ENCODE measurements at regions not wholly inside any gene's neighbourhood (a gene's known extent, or its start where the extent isn't known, plus 50 kb on each side); places are given as distances from the start of the nearest gene placed in this dataset.

DNA sequence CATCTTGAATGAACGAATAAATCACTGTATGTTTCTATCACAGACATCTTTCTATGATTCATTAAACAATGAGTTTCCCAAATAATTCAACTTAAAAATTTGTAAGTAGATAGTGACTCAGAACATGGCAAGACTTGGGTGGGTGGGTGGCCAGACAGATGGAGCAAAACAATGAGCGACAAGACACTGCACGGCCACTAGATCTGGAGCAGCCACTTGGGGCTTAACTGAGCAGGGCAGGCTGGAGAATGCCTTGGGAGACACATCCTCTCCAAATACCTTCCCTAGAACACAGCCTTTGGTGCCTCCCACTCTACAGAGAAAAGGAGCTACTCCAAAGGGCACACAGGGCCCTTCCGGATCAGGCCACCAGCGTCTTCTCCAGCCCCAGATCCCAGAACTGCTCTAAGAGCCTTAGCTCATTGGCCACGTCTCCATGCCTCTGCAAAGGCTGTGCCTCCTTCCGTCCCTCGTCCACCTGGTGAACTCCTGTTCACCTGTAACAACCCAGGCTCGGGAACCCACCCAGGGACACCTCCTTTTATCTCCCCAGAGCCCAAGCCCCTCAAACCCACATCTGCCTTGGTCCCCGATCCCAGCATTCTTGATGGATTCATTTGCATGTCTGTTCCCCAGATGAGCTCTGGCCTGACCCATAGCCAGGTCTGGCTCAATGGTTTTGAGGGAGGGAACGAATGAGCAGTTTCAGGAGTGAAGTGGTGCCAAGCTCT lies 134.9 kb upstream of the IQSEC1 start:
- TF ChIP-seq, protein P1, sequence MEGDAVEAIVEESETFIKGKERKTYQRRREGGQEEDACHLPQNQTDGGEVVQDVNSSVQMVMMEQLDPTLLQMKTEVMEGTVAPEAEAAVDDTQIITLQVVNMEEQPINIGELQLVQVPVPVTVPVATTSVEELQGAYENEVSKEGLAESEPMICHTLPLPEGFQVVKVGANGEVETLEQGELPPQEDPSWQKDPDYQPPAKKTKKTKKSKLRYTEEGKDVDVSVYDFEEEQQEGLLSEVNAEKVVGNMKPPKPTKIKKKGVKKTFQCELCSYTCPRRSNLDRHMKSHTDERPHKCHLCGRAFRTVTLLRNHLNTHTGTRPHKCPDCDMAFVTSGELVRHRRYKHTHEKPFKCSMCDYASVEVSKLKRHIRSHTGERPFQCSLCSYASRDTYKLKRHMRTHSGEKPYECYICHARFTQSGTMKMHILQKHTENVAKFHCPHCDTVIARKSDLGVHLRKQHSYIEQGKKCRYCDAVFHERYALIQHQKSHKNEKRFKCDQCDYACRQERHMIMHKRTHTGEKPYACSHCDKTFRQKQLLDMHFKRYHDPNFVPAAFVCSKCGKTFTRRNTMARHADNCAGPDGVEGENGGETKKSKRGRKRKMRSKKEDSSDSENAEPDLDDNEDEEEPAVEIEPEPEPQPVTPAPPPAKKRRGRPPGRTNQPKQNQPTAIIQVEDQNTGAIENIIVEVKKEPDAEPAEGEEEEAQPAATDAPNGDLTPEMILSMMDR (IDR thresholded peaks at IDR 0.05), result no peak
- no peak for TF ChIP-seq POLR2A (IDR thresholded peaks at IDR 0.05)
- H3K9me3 ChIP-seq, result no peaks in the 10 kb centered on the region
- 93% methylated on average over 11 of the region's 11 CpGs for WGBS, 2 donors
- no peaks in the 10 kb centered on the region for H3K27me3 ChIP-seq
- intact Hi-C loops (cut with DNase I; ENCODE audit: low total_unique reads), result no loop called here
- H3K27ac ChIP-seq, result no peak overlapping the region
- no peak for DNase-seq
- H3K4me3 ChIP-seq, result no peak overlapping the region
- H3K36me3 ChIP-seq (ENCODE audit: low read depth, missing control alignments), result no peaks in the 10 kb centered on the region
- H3K4me1 ChIP-seq, result peaks cover 4% of the 10 kb centered on the region

DNA sequence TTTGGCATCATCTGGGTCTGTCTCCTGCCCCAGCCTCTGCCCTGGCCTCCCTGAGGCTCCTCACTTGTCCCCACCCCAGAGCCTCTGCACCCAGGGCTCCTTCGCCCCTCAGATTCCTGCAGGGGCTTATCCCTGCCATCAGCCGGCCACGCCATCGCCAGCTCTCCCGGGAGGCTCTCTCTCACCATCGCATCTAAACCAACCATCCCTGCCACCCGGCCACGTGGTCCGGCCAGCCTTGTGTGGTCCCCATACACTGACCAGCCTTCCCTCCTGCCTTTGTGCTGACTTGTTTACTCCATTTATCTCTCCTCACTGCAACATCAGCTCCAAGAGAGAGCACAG lies 134.3 kb upstream of the IQSEC1 start:
- TF ChIP-seq, protein P1 (IDR thresholded peaks at IDR 0.05), result no peak
- TF ChIP-seq POLR2A (IDR thresholded peaks at IDR 0.05), result no peak
- Histone ChIP-seq H3K27me3 (no peaks in the 10 kb centered on the region), H3K4me1 (peaks cover 4% of the 10 kb centered on the region), H3K36me3 (ENCODE audit: low read depth, missing control alignments) (no peaks in the 10 kb centered on the region), H3K4me3 (no peak overlapping the region), H3K9me3 (no peaks in the 10 kb centered on the region), H3K27ac (no peak overlapping the region)
- intact Hi-C loops (cut with DNase I; ENCODE audit: low total_unique reads), result no loop called here
- DNase-seq, result no peak
- 89 to 96% methylated on average over 9 of the region's 9 CpGs for WGBS, 2 donors

DNA sequence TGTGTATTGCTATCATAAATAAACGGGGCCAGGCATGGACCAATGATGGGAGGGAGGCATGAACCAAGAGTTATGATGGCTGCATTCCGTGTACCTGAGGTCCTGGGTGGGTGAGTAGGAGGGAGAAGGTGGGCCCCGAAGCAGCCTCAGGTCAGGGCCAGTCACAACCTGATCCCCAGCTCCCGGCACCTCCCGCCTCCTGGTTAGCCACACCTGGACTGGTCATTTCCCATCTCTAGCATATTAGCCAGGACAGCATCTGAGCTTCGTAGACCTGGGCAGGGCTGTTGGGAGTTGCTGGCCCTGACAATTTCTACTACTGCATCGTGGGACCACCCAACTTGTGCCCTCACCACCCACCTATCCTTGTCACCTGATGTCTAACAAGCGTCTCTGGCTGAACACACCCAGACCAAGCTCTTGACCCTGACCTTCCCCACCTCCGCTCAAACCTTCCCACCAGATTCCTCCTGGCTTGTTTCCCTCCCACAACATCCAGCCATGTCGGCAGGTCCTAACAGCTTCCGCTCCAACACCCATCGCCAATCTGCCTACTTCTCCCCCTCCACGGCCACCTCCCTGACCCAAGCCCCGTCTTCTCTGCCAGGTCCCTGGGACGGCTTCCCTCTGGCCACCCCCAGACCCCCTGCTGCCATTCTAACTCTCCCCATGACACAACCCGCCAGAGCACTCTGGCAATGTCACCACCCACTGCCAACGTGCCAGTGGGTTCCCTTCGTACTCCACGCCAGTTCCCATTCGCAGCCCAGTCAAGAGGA lies 133.8 kb upstream of the IQSEC1 start:
- DNase-seq, result no peak
- H3K4me3 ChIP-seq, result no peak overlapping the region
- intact Hi-C loops (cut with DNase I; ENCODE audit: low total_unique reads), result no loop called here
- no peaks in the 10 kb centered on the region for H3K9me3 ChIP-seq
- no peak overlapping the region for H3K27ac ChIP-seq
- H3K27me3 ChIP-seq, result no peaks in the 10 kb centered on the region
- TF ChIP-seq POLR2A (IDR thresholded peaks at IDR 0.05), result no peak
- TF ChIP-seq, protein P1 (IDR thresholded peaks at IDR 0.05), result no peak
- WGBS, 2 donors, result 77 to 81% methylated on average over 18 to 20 of the region's 20 CpGs
- no peaks in the 10 kb centered on the region for H3K36me3 ChIP-seq (ENCODE audit: low read depth, missing control alignments)
- H3K4me1 ChIP-seq, result peaks cover 4% of the 10 kb centered on the region

DNA sequence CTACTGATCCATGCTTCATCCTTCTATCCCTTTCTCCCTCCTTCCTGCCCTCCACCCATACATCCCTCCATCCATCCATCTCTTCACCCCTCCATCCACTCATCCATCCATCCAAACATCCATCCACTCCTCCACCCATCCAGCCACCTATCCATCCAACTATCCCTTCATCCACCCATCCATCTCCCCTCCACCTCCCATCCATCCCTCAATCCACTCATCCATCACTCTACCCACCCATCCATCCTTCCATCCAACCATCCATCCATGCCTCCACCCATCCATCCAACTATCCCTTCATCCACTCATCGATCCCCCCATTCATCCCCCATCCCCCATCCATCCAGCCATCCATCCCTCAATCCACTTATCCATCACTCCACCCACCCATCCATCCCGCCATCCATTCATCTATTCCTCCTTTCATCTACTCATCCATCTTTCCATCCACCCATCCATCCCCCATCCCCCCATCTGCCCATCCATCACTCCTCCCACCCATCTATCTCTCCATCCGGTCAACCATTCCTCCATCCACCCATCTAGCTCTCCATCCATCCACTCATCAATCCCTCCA lies 132.4 kb upstream of the IQSEC1 start:
- Histone ChIP-seq H3K9me3 (no peaks in the 10 kb centered on the region), H3K36me3 (ENCODE audit: low read depth, missing control alignments) (no peaks in the 10 kb centered on the region), H3K27ac (no peak overlapping the region), H3K4me3 (no peak overlapping the region), H3K4me1 (peaks cover 4% of the 10 kb centered on the region), H3K27me3 (no peaks in the 10 kb centered on the region)
- intact Hi-C loops (cut with DNase I; ENCODE audit: low total_unique reads), result no loop called here
- TF ChIP-seq, protein P1 (IDR thresholded peaks at IDR 0.05), result no peak
- DNase-seq, result no peak
- 95 to 96% methylated on average over 3 of the region's 3 CpGs for WGBS, 2 donors

Data from testis (tissue), 2 donors.